ENCODE measurements at regions not wholly inside any gene's neighbourhood (a gene's known extent, or its start where the extent isn't known, plus 50 kb on each side); places are given as distances from the start of the nearest gene placed in this dataset.

DNA sequence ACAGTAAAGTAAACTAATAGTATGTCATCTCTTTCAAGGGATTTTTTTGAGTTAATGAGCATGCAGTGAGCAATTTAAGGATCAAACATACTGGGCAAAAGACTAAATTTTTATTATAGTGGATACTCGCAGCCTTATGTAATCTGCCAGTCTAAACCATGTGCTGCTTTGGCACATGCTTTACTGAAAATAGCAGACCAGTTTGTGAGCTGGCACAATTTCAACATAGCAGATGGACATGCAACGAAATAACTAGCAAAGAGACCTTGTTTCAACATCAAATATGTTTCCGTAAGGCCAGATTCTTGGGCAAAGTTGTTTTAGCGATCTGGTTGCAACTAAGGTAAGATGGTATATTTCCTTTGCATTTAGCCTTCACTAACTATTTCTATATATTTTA lies 807.3 kb downstream of the NR4A2 start:
- intact Hi-C loops (cut with DNase I), result no loop called here
- no peak for ATAC-seq
- Histone ChIP-seq H3K36me3 (no peaks in the 10 kb centered on the region), H3K9me3 (no peaks in the 10 kb centered on the region), H3K4me3 (no peak overlapping the region), H3K27ac (no peak overlapping the region), H3K27me3 (no peaks in the 10 kb centered on the region), H3K4me1 (no peaks in the 10 kb centered on the region)
- no peak for DNase-seq
- WGBS (ENCODE audit: insufficient coverage, low coverage, low lambda C conversion rate, missing lambda C conversion rate), result 58% methylated on average over 4 of the region's 4 CpGs
- TF ChIP-seq POLR2A (IDR thresholded peaks at IDR 0.05), result no peak
- TF ChIP-seq, protein P1, sequence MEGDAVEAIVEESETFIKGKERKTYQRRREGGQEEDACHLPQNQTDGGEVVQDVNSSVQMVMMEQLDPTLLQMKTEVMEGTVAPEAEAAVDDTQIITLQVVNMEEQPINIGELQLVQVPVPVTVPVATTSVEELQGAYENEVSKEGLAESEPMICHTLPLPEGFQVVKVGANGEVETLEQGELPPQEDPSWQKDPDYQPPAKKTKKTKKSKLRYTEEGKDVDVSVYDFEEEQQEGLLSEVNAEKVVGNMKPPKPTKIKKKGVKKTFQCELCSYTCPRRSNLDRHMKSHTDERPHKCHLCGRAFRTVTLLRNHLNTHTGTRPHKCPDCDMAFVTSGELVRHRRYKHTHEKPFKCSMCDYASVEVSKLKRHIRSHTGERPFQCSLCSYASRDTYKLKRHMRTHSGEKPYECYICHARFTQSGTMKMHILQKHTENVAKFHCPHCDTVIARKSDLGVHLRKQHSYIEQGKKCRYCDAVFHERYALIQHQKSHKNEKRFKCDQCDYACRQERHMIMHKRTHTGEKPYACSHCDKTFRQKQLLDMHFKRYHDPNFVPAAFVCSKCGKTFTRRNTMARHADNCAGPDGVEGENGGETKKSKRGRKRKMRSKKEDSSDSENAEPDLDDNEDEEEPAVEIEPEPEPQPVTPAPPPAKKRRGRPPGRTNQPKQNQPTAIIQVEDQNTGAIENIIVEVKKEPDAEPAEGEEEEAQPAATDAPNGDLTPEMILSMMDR (IDR thresholded peaks at IDR 0.05), result no peak

DNA sequence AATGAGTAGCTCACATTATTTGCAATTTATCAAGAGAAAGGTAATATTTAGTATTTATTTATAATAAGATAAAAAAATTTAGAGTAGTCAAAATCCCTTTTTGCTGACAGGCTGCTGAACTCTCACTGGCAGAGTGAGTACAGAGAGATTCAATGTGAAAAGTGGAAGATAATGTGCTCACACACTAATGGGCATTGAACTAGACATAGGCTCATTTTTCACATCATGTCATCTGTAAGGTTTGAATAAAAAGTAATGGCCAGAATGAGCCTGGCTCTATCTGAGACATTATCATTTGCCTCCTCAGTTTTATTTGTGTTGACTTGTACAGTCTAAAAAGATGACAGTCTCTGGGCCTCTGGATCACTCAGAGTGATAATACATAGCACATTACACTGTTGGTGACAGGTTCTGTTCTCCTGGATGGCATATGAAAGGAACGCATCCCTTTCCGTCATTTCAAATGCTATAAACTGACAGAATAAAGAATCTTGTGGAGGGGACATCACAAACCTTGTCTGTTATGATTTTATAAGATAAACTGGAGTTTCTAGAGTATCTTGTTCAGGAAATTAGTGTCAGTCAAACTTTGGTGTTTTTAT lies 812.9 kb downstream of the NR4A2 start:
- no peak for DNase-seq

GRCh38 chr2:155518094-155518493 lies 814.4 kb downstream of the NR4A2 start:
- H3K9me3 ChIP-seq, result no peaks in the 10 kb centered on the region
- ATAC-seq (no peak), DNase-seq (no peak)
- 35% methylated on average over 3 of the region's 3 CpGs for WGBS (ENCODE audit: insufficient coverage, low coverage, low lambda C conversion rate, missing lambda C conversion rate)
- no peaks in the 10 kb centered on the region for H3K36me3 ChIP-seq
- no peak for TF ChIP-seq POLR2A (IDR thresholded peaks at IDR 0.05)
- TF ChIP-seq, protein P1 (IDR thresholded peaks at IDR 0.05), result no peak
- H3K27me3 ChIP-seq, result no peaks in the 10 kb centered on the region
- intact Hi-C loops (cut with DNase I), result no loop called here
- no peak overlapping the region for H3K27ac ChIP-seq
- H3K4me3 ChIP-seq, result no peak overlapping the region
- H3K4me1 ChIP-seq, result no peaks in the 10 kb centered on the region

More for the DNA sequence above, 812.9 kb downstream of the NR4A2 start:
- ATAC-seq, result no peak
- intact Hi-C loops (cut with DNase I), result no loop called here
- Histone ChIP-seq H3K27ac (no peak overlapping the region), H3K9me3 (no peaks in the 10 kb centered on the region), H3K36me3 (no peaks in the 10 kb centered on the region), H3K27me3 (no peaks in the 10 kb centered on the region), H3K4me3 (no peak overlapping the region), H3K4me1 (no peaks in the 10 kb centered on the region)
- 72% methylated on average over 2 of the region's 2 CpGs for WGBS (ENCODE audit: insufficient coverage, low coverage, low lambda C conversion rate, missing lambda C conversion rate)
- TF ChIP-seq POLR2A (IDR thresholded peaks at IDR 0.05), result no peak
- TF ChIP-seq, protein P1 (IDR thresholded peaks at IDR 0.05), result no peak

GRCh38 chr2:155517362-155517761 lies 815.2 kb downstream of the NR4A2 start:
- no peak for TF ChIP-seq POLR2A (IDR thresholded peaks at IDR 0.05)
- TF ChIP-seq, protein P1 (IDR thresholded peaks at IDR 0.05), result no peak
- Histone ChIP-seq H3K9me3 (no peaks in the 10 kb centered on the region), H3K4me3 (no peak overlapping the region), H3K36me3 (no peaks in the 10 kb centered on the region), H3K4me1 (no peaks in the 10 kb centered on the region), H3K27ac (no peak overlapping the region), H3K27me3 (no peaks in the 10 kb centered on the region)
- intact Hi-C loops (cut with DNase I), result no loop called here
- ATAC-seq (no peak), DNase-seq (no peak)
- 62% methylated on average over 1 of the region's 1 CpG for WGBS (ENCODE audit: insufficient coverage, low coverage, low lambda C conversion rate, missing lambda C conversion rate)

- H3K27me3 ChIP-seq, result no peaks in the 10 kb centered on the region
- no peaks in the 10 kb centered on the region for H3K9me3 ChIP-seq
- WGBS (ENCODE audit: insufficient coverage, low coverage, low lambda C conversion rate, missing lambda C conversion rate), result 24% methylated on average over 1 of the region's 1 CpG
- TF ChIP-seq, protein P1 (IDR thresholded peaks at IDR 0.05), result no peak
- no peak for TF ChIP-seq POLR2A (IDR thresholded peaks at IDR 0.05)
- no peaks in the 10 kb centered on the region for H3K4me1 ChIP-seq
- no peak overlapping the region for H3K27ac ChIP-seq
- no peak for ATAC-seq
- intact Hi-C loops (cut with DNase I), result no loop called here
- no peaks in the 10 kb centered on the region for H3K36me3 ChIP-seq
- no peak for DNase-seq
- H3K4me3 ChIP-seq, result no peak overlapping the region
Measured at GRCh38 chr2:155513248-155513647, 814.8 kb downstream of the KCNJ3 start.

Measured in right lobe of liver (tissue), 6 donors.